H1 (cell line): ENCODE measurements at regions not wholly inside any gene's neighbourhood (a gene's known extent, or its start where the extent isn't known, plus 50 kb on each side); places are given as distances from the start of the nearest gene placed in this dataset.

ENCODE experiments used
- CTCF ChIA-PET: fragments of 300-600 bp; sonication (Branson Sonifier 250); formaldehyde crosslinking; loops from one replicate; lab custom pipeline; 2021; ENCODE audit not compliant: partially characterized antibody; lab: Charles Lee
- POLR2A ChIA-PET: fragments of 300-600 bp; sonication (Branson Sonifier 250); formaldehyde crosslinking; loops from one replicate; lab custom pipeline; 2021; ENCODE audit warnings: inconsistent platforms; ENCODE audit not compliant: partially characterized antibody; lab: Charles Lee
- DNase-seq, 2 experiments: peaks; one replicate each; pipeline versions ENCODE4 v3.0.0 to v3.0.0-alpha.2; 2010 to 2022; ENCODE audit warnings: low spot score in 2 of 2, low read depth in 1 of 2, mixed read lengths in 1 of 2
- FAIRE-seq: peaks from 2 replicates; lab custom pipeline; 2011; peaks lifted over from hg19 to GRCh38; lab: Jason Lieb, UNC
- H2AFZ ChIP-seq: 2 replicates; pipeline ENCODE4 v1.8.1; 2012; ENCODE audit warnings: low read length, inconsistent platforms
- H2AK5ac ChIP-seq: 2 replicates; pipeline ENCODE4 v1.6.1; 2013; ENCODE audit warnings: low read depth, low read length
- H2BK120ac ChIP-seq: replicated peaks from 2 replicates; pipeline ENCODE3; 2013; ENCODE audit warnings: low read depth, low read length, inconsistent platforms
- H2BK12ac ChIP-seq: 2 replicates; pipeline ENCODE4 v1.6.1; 2013; ENCODE audit warnings: low read depth, low read length
- H2BK15ac ChIP-seq: 2 replicates; pipeline ENCODE4 v1.6.1; 2013; ENCODE audit warnings: low read length
- H2BK20ac ChIP-seq: 2 replicates; pipeline ENCODE4 v1.6.1; 2013; ENCODE audit warnings: low read length
- H2BK5ac ChIP-seq: 2 replicates; pipeline ENCODE4 v1.6.1; 2013; ENCODE audit warnings: low read depth, low read length
- H3K14ac ChIP-seq: 2 replicates; pipeline ENCODE4 v1.6.1; 2013; ENCODE audit warnings: inconsistent platforms; ENCODE audit not compliant: insufficient read length
- H3K18ac ChIP-seq: 2 replicates; pipeline ENCODE4 v1.6.1; 2013; ENCODE audit warnings: low read length; ENCODE audit errors: extremely low read depth
- H3K23ac ChIP-seq: 2 replicates; pipeline ENCODE4 v1.6.1; 2013; ENCODE audit warnings: inconsistent platforms; ENCODE audit not compliant: insufficient read length
- H3K23me2 ChIP-seq: 2 replicates; pipeline ENCODE4 v1.6.1; 2013; ENCODE audit warnings: low read depth, low read length
- H3K27ac ChIP-seq: 2 replicates; pipeline ENCODE4 v1.6.1; 2011; ENCODE audit warnings: low read depth, low read length, inconsistent platforms
- H3K27me3 ChIP-seq, 4 experiments: replicated peaks in 1 of 4; 1 replicate in 1 of 4; 2 replicates in 3 of 4; pipeline versions ENCODE4 v1.6.1 to v1.8.1; 2011 to 2013; ENCODE audit warnings: low read length in 3 of 4, mild to moderate bottlenecking in 3 of 4, inconsistent platforms in 2 of 4, mixed read lengths in 2 of 4, moderate library complexity in 1 of 4; ENCODE audit not compliant: control insufficient read depth in 3 of 4, insufficient read depth in 3 of 4; ENCODE audit errors: extremely low read depth in 1 of 4
- H3K36me3 ChIP-seq, 4 experiments: 2 replicates each; pipeline versions ENCODE4 v1.6.1 to v1.8.1; 2011 to 2013; ENCODE audit warnings: mild to moderate bottlenecking in 4 of 4, low read length in 3 of 4, moderate library complexity in 2 of 4, control low read depth in 1 of 4, inconsistent platforms in 1 of 4; ENCODE audit not compliant: insufficient read depth in 4 of 4, control insufficient read depth in 2 of 4
- H3K4ac ChIP-seq: replicated peaks from 2 replicates; pipeline ENCODE3; 2013; ENCODE audit warnings: low read length, low read depth, mixed read lengths, inconsistent platforms; ENCODE audit not compliant: insufficient read length
- H3K4me1 ChIP-seq, 4 experiments: replicated peaks in 1 of 4; 1 replicate in 1 of 4; 2 replicates in 3 of 4; pipeline versions ENCODE4 v1.6.1 to v1.8.1; 2011 to 2013; ENCODE audit warnings: low read length in 3 of 4, inconsistent platforms in 2 of 4, mixed read lengths in 1 of 4; ENCODE audit not compliant: insufficient read depth in 4 of 4, control insufficient read depth in 3 of 4
- H3K4me2 ChIP-seq, 2 experiments: 2 replicates each; pipeline versions ENCODE4 v1.6.1 to v1.8.1; 2011 to 2013; ENCODE audit warnings: low read depth in 2 of 2, low read length in 2 of 2, control low read depth in 1 of 2, inconsistent platforms in 1 of 2, mild to moderate bottlenecking in 1 of 2; ENCODE audit not compliant: insufficient read depth in 1 of 2
- H3K4me3 ChIP-seq, 4 experiments: fragments of 200-600, 300-600 bp in 1 of 4; sonication (generic), shearing (Covaris generic), sonication (Bioruptor Twin) in 1 of 4; 2 replicates each; pipeline versions ENCODE4 v1.5.1 to v1.8.1; 2011 to 2016; ENCODE audit warnings: low read length in 4 of 4, low read depth in 3 of 4, control low read depth in 2 of 4, inconsistent platforms in 2 of 4, mild to moderate bottlenecking in 2 of 4, mixed read lengths in 1 of 4, moderate library complexity in 1 of 4; ENCODE audit not compliant: insufficient read depth in 2 of 4; ENCODE audit errors: extremely low read depth in 1 of 4
- H3K56ac ChIP-seq: replicated peaks from 2 replicates; pipeline ENCODE3; 2013; ENCODE audit warnings: low read depth, mild to moderate bottlenecking, mixed read lengths, low read length, inconsistent platforms; ENCODE audit not compliant: insufficient read length
- H3K79me1 ChIP-seq: 2 replicates; pipeline ENCODE4 v1.6.1; 2013; ENCODE audit warnings: low read depth, low read length, control low read depth
- H3K79me2 ChIP-seq, 2 experiments: 2 replicates each; pipeline versions ENCODE4 v1.6.1 to v1.8.1; 2012 to 2013; ENCODE audit warnings: low read length in 2 of 2, mild to moderate bottlenecking in 2 of 2, inconsistent platforms in 1 of 2; ENCODE audit not compliant: insufficient read depth in 2 of 2, control insufficient read depth in 1 of 2
- H3K9ac ChIP-seq, 4 experiments: replicated peaks in 1 of 4; 1 replicate in 1 of 4; 2 replicates in 3 of 4; pipeline versions ENCODE4 v1.6.1 to v1.8.1; 2011 to 2013; ENCODE audit warnings: low read depth in 3 of 4, low read length in 3 of 4, control low read depth in 2 of 4, mild to moderate bottlenecking in 2 of 4, moderate library complexity in 2 of 4, inconsistent platforms in 1 of 4; ENCODE audit errors: extremely low read depth in 1 of 4
- H3K9me3 ChIP-seq, 2 experiments: 2 replicates each; pipeline versions ENCODE4 v1.6.1 to v1.8.1; 2012 to 2013; ENCODE audit warnings: mild to moderate bottlenecking in 2 of 2, moderate library complexity in 2 of 2, control low read depth in 1 of 2, inconsistent platforms in 1 of 2, low read depth in 1 of 2, low read length in 1 of 2, mixed read lengths in 1 of 2; ENCODE audit not compliant: insufficient read depth in 2 of 2
- H4K20me1 ChIP-seq, 2 experiments: replicated peaks in 1 of 2; 2 replicates each; pipeline versions ENCODE3 to v1.8.1; 2011 to 2013; ENCODE audit warnings: inconsistent platforms in 2 of 2, low read length in 2 of 2, mild to moderate bottlenecking in 1 of 2; ENCODE audit not compliant: insufficient read depth in 2 of 2, control insufficient read depth in 1 of 2
- H4K5ac ChIP-seq: 2 replicates; pipeline ENCODE4 v1.6.1; 2013; ENCODE audit warnings: low read length, low read depth, mixed read lengths, inconsistent platforms; ENCODE audit not compliant: insufficient read length
- H4K8ac ChIP-seq: 2 replicates; pipeline ENCODE4 v1.8.0; 2013; ENCODE audit warnings: mild to moderate bottlenecking, moderate library complexity, low read length, inconsistent platforms; ENCODE audit not compliant: insufficient read depth; ENCODE audit errors: extremely low read depth
- H4K91ac ChIP-seq: replicated peaks from 2 replicates; pipeline ENCODE3; 2013; ENCODE audit warnings: low read length, mixed read lengths, inconsistent platforms; ENCODE audit not compliant: insufficient read length
- ASH2L ChIP-seq: fragments of 200-600, 300-600 bp; sonication (generic); IDR thresholded peaks from one replicate; pipeline ENCODE4 v1.7.1; 2017; ENCODE audit warnings: low read length
- CEBPB ChIP-seq: IDR thresholded peaks from 2 replicates; pipeline ENCODE4 v1.6.1; 2012; ENCODE audit warnings: low read depth, low read length
- CHD2 ChIP-seq: IDR thresholded peaks from 2 replicates; pipeline ENCODE4 v1.6.1; 2012; ENCODE audit warnings: low read length, improper control_type of control experiment
- EZH2 ChIP-seq: fragments of 200-600 bp; sonication (generic); IDR thresholded peaks from 2 replicates; pipeline ENCODE4 v1.7.1; 2012; ENCODE audit warnings: low read depth, mild to moderate bottlenecking, moderate library complexity, low read length, inconsistent platforms; ENCODE audit not compliant: severe bottlenecking
- HDAC2 ChIP-seq, 2 experiments: fragments of 300-600 bp in 1 of 2; sonication (generic) in 1 of 2; IDR thresholded peaks; 2 replicates each; pipeline ENCODE4 v1.6.1; 2011 to 2012; ENCODE audit warnings: low read depth in 2 of 2, low read length in 2 of 2, mild to moderate bottlenecking in 2 of 2, moderate library complexity in 2 of 2, borderline replicate concordance in 1 of 2, inconsistent platforms in 1 of 2
- POU5F1 ChIP-seq: IDR thresholded peaks from 2 replicates; pipeline ENCODE4 v1.6.1; 2011; ENCODE audit warnings: low read depth, mild to moderate bottlenecking, low read length, moderate library complexity
- RNF2 ChIP-seq: fragments of 200-900, 300-1000 bp; sonication (generic); IDR thresholded peaks from 2 replicates; pipeline ENCODE4 v1.7.1; 2016; ENCODE audit warnings: borderline replicate concordance, low read depth, mild to moderate bottlenecking, antibody characterized with exemption, low read length; ENCODE audit not compliant: poor library complexity, severe bottlenecking; ENCODE audit errors: missing control alignments
- SIN3A ChIP-seq, 2 experiments: IDR thresholded peaks in 1 of 2; conservative IDR thresholded peaks in 1 of 2; 2 replicates each; pipeline ENCODE4 v1.6.1; 2011 to 2012; ENCODE audit warnings: low read length in 2 of 2, improper control_type of control experiment in 1 of 2, low read depth in 1 of 2, mild to moderate bottlenecking in 1 of 2
- TCF12 ChIP-seq: IDR thresholded peaks from 2 replicates; pipeline ENCODE4 v1.6.1; 2011; ENCODE audit warnings: low read depth, mild to moderate bottlenecking, low read length
- WGBS, 2 experiments: shearing (Covaris generic) in 1 of 2; methylation state at CpG; one replicate each; pipeline versions ENCODE4 v1.1.6 to v1.1.7; 2013 to 2015; ENCODE audit warnings: low lambda C conversion rate in 2 of 2, mixed read lengths in 2 of 2, inconsistent platforms in 1 of 2, low coverage in 1 of 2, missing lambda C conversion rate in 1 of 2; ENCODE audit not compliant: insufficient replicate concordance in 2 of 2, insufficient coverage in 1 of 2, insufficient read length in 1 of 2; ENCODE audit errors: extremely low coverage in 1 of 2, missing lambda C conversion rate in 1 of 2; 5-methylcytosine and 5-hydroxymethylcytosine counted together
- TF ChIP-seq, protein P1 (sequence below): IDR thresholded peaks from 2 replicates; pipeline ENCODE4 v1.6.1; 2012; ENCODE audit warnings: low read length, inconsistent platforms
- TF ChIP-seq, protein P2 (sequence below): IDR thresholded peaks from 2 replicates; pipeline ENCODE4 v1.6.1; 2011; ENCODE audit warnings: low read length, improper control_type of control experiment

DNA sequence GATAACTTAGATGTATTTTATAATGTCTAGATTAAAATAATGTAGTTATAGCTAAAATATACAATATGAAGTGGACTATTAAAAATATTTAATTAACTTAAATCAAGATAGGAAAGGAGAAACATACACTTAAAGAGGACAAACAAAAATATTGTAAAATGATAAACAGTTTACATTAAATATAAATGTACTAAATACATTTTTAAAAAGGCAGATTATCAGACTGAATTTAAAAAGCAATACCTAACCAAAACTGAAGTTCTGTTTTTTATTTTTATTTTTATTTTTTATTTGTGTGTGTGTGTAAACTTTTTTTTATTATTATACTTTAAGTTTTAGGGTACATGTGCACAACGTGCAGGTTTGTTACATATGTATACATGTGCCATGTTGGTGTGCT lies 811.6 kb upstream of the INTU start:
- Histone ChIP-seq H3K23me2 (no peaks in the 10 kb centered on the region), H3K79me2 (no peaks in the 10 kb centered on the region), H3K9ac (no peak overlapping the region), H3K27ac (no peak overlapping the region), H2BK5ac (no peak overlapping the region), H3K4me1 (no peaks in the 10 kb centered on the region), H2AK5ac (no peak overlapping the region), H2AFZ (no peak overlapping the region), H3K36me3 (no peaks in the 10 kb centered on the region), H3K9me3 (no peaks in the 10 kb centered on the region), H2BK12ac (no peak overlapping the region), H3K4me2 (no peak overlapping the region), H4K8ac (no peak overlapping the region), H4K91ac (no peak overlapping the region), H4K20me1 (no peaks in the 10 kb centered on the region), H3K56ac (no peak overlapping the region), H3K79me1 (no peaks in the 10 kb centered on the region), H3K23ac (no peak overlapping the region), H2BK15ac (no peak overlapping the region), H3K14ac (no peak overlapping the region), H3K4ac (no peak overlapping the region), H3K27me3 (no peaks in the 10 kb centered on the region), H4K5ac (no peak overlapping the region), H3K4me3 (no peak overlapping the region), H2BK20ac (no peak overlapping the region), H2BK120ac (no peak overlapping the region), H3K18ac (no peak overlapping the region)
- 100% methylated on average over 1 of the region's 1 CpG; no CpG with 5 or more reads in 1 of the 2 experiments for WGBS, 2 experiments
- no peak for DNase-seq
- POLR2A ChIA-PET: no interaction called here
- CTCF ChIA-PET: no interaction called here
- no peak for FAIRE-seq
- TF ChIP-seq EZH2 (no peak), POU5F1 (no peak), RNF2 (no peak), CEBPB (no peak), SIN3A (conservative IDR thresholded peaks at IDR 0.05 in 1 of 2, IDR thresholded peaks at IDR 0.05 in 1 of 2; ENCODE audit: low read depth in 1 of 2, low read length in 2 of 2) (no peak), CHD2 (no peak), HDAC2 (IDR thresholded peaks at IDR 0.05; ENCODE audit: borderline replicate concordance in 1 of 2, low read depth in 2 of 2, low read length in 2 of 2) (no peak), TCF12 (no peak), ASH2L (no peak)
- TF ChIP-seq, protein P1, sequence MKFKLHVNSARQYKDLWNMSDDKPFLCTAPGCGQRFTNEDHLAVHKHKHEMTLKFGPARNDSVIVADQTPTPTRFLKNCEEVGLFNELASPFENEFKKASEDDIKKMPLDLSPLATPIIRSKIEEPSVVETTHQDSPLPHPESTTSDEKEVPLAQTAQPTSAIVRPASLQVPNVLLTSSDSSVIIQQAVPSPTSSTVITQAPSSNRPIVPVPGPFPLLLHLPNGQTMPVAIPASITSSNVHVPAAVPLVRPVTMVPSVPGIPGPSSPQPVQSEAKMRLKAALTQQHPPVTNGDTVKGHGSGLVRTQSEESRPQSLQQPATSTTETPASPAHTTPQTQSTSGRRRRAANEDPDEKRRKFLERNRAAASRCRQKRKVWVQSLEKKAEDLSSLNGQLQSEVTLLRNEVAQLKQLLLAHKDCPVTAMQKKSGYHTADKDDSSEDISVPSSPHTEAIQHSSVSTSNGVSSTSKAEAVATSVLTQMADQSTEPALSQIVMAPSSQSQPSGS: no peak
- TF ChIP-seq, protein P2, sequence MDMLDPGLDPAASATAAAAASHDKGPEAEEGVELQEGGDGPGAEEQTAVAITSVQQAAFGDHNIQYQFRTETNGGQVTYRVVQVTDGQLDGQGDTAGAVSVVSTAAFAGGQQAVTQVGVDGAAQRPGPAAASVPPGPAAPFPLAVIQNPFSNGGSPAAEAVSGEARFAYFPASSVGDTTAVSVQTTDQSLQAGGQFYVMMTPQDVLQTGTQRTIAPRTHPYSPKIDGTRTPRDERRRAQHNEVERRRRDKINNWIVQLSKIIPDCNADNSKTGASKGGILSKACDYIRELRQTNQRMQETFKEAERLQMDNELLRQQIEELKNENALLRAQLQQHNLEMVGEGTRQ: no peak
